ENCODE measurements at regions not wholly inside any gene's neighbourhood (a gene's known extent, or its start where the extent isn't known, plus 50 kb on each side); places are given as distances from the start of the nearest gene placed in this dataset.

GRCh38 chr6:47404435-47404834, 73.2 kb upstream of the CD2AP start:
- TF ChIP-seq, protein P1, sequence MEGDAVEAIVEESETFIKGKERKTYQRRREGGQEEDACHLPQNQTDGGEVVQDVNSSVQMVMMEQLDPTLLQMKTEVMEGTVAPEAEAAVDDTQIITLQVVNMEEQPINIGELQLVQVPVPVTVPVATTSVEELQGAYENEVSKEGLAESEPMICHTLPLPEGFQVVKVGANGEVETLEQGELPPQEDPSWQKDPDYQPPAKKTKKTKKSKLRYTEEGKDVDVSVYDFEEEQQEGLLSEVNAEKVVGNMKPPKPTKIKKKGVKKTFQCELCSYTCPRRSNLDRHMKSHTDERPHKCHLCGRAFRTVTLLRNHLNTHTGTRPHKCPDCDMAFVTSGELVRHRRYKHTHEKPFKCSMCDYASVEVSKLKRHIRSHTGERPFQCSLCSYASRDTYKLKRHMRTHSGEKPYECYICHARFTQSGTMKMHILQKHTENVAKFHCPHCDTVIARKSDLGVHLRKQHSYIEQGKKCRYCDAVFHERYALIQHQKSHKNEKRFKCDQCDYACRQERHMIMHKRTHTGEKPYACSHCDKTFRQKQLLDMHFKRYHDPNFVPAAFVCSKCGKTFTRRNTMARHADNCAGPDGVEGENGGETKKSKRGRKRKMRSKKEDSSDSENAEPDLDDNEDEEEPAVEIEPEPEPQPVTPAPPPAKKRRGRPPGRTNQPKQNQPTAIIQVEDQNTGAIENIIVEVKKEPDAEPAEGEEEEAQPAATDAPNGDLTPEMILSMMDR (IDR thresholded peaks at IDR 0.05; ENCODE audit: low read depth, low read length, poor library complexity, severe bottlenecking): no peak
- no peak for TF ChIP-seq EZH2phosphoT487 (IDR thresholded peaks at IDR 0.05; ENCODE audit: borderline replicate concordance, low read length)

Measured in DOHH2 (cell line).